Duodenal mucosa (tissue), 2 donors: ENCODE measurements at regions not wholly inside any gene's neighbourhood (a gene's known extent, or its start where the extent isn't known, plus 50 kb on each side); places are given as distances from the start of the nearest gene placed in this dataset.

ENCODE experiments used
- H3K27ac ChIP-seq: one replicate; pipeline ENCODE4 v1.7.0; 2013; ENCODE audit warnings: low read depth, low read length
- H3K27me3 ChIP-seq, 2 donors: one replicate each; pipeline ENCODE4 v1.7.0; 2013; ENCODE audit warnings: low read length in 2 of 2, control low read depth in 1 of 2; ENCODE audit not compliant: insufficient read depth in 2 of 2, control insufficient read depth in 1 of 2
- H3K36me3 ChIP-seq, 2 donors: one replicate each; pipeline ENCODE4 v1.7.0; 2013; ENCODE audit warnings: low read length in 2 of 2, control low read depth in 1 of 2; ENCODE audit not compliant: insufficient read depth in 2 of 2, control insufficient read depth in 1 of 2
- H3K4me1 ChIP-seq, 2 donors: one replicate each; pipeline ENCODE4 v1.7.0; 2013; ENCODE audit warnings: low read length in 2 of 2, control low read depth in 1 of 2; ENCODE audit not compliant: insufficient read depth in 2 of 2, control insufficient read depth in 1 of 2
- H3K4me3 ChIP-seq, 2 donors: one replicate each; pipeline ENCODE4 v1.7.0; 2013; ENCODE audit warnings: low read length in 2 of 2, low read depth in 1 of 2
- H3K9ac ChIP-seq, 2 donors: one replicate each; pipeline ENCODE4 v1.7.0; 2013; ENCODE audit warnings: low read length in 2 of 2, low read depth in 1 of 2
- H3K9me3 ChIP-seq, 2 donors: one replicate each; pipeline ENCODE4 v1.7.0; 2013; ENCODE audit warnings: low read length in 2 of 2, control low read depth in 1 of 2; ENCODE audit not compliant: control insufficient read depth in 1 of 2

- H3K9me3 ChIP-seq, result no peaks in the 10 kb centered on the region
- H3K4me1 ChIP-seq, result no peaks in the 10 kb centered on the region
- H3K27ac ChIP-seq, result no peak overlapping the region
- no peaks in the 10 kb centered on the region for H3K27me3 ChIP-seq
- no peak overlapping the region for H3K9ac ChIP-seq
- H3K4me3 ChIP-seq, result no peak overlapping the region
- no peaks in the 10 kb centered on the region for H3K36me3 ChIP-seq
Measured at GRCh38 chr7:47037607-47038006, 544.3 kb downstream of the TNS3 start.

GRCh38 chr7:47036909-47037308 lies 545.0 kb downstream of the TNS3 start:
- H3K27ac ChIP-seq, result no peak overlapping the region
- H3K27me3 ChIP-seq, result no peaks in the 10 kb centered on the region
- no peaks in the 10 kb centered on the region for H3K9me3 ChIP-seq
- H3K36me3 ChIP-seq, result no peaks in the 10 kb centered on the region
- no peak overlapping the region for H3K4me3 ChIP-seq
- no peak overlapping the region for H3K9ac ChIP-seq
- no peaks in the 10 kb centered on the region for H3K4me1 ChIP-seq

DNA sequence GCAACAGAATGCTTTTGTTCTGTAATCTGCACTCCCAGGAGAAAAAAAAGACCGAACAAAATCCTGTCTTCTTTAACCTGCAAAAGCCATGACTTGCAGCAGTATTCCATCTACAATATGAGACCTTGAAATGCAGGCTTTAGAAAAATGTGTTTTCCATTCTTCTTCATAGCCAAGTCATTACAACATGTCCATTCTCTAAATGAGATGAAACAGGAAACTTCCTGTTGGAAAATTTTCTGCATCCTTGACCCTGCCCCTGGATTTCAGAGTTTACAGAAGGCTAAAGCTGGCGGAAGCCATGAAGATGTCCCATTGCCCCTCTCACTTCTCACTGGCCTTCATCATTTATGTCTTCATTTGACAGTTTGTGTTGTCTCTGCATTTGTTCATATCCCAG lies 546.4 kb downstream of the TNS3 start:
- Histone ChIP-seq H3K27me3 (no peaks in the 10 kb centered on the region), H3K4me3 (no peak overlapping the region), H3K36me3 (no peaks in the 10 kb centered on the region), H3K4me1 (no peaks in the 10 kb centered on the region), H3K27ac (no peak overlapping the region), H3K9me3 (no peaks in the 10 kb centered on the region), H3K9ac (no peak overlapping the region)

GRCh38 chr7:47034180-47034579 lies 547.7 kb downstream of the TNS3 start:
- H3K27me3 ChIP-seq, result no peaks in the 10 kb centered on the region
- H3K9me3 ChIP-seq, result no peaks in the 10 kb centered on the region
- no peaks in the 10 kb centered on the region for H3K36me3 ChIP-seq
- no peak overlapping the region for H3K4me3 ChIP-seq
- H3K9ac ChIP-seq, result no peak overlapping the region
- H3K4me1 ChIP-seq, result no peaks in the 10 kb centered on the region
- H3K27ac ChIP-seq, result no peak overlapping the region

DNA sequence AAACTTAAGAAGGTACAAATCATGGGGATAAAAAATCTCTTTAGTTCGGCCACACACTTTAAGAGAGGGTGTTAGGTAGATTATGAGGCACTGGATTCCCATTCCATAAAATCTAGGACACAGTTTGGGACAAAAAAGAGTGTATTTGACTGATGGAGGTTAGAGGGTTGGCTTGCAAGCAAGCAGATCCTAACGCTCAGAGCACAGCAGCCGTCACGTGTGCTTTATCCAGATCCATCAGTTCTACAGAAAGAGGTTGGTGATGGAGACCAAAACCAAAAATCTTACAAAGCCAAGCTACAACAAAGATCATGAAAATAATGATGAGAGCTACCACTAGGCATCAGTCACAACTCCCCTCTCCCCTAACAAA lies 549.4 kb downstream of the TNS3 start:
- Histone ChIP-seq H3K27me3 (no peaks in the 10 kb centered on the region), H3K36me3 (no peaks in the 10 kb centered on the region), H3K9ac (no peak overlapping the region), H3K4me3 (no peak overlapping the region), H3K9me3 (no peaks in the 10 kb centered on the region), H3K27ac (no peak overlapping the region), H3K4me1 (no peaks in the 10 kb centered on the region)

DNA sequence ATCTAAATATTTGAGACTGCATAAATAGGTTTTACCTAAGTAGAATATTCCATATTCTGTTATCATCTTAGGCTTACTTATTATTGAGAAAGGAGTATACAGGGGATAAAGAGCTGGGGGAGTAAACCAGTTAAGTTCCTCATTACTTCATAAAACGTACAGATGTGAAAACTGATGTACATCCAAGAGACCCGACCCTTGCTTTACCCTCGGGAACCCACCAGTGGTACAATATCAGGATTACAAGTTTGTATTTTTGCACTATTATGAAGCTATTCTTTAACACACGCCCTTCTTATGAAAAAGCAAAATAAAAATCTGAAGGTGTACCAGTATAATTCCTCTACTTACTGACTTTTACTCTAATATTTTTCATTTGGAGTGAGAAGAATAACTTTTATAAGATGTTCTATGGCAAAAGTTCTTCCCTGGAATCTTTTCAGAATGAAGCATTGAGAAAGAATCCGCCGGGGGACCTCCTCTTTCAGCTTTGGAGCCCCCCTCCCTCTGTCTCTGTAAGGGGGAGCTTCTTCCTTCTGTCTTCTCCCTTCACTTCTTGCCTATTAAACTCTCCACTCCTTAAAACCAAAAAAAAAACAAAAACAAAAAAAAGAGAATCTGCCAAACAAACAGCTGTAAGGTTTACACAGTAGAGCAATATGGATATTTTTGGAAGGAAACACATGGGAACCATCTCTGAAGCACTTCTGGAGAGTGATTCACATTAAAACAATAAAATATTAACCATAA lies 550.0 kb downstream of the TNS3 start:
- Histone ChIP-seq H3K9ac (no peak overlapping the region), H3K27me3 (no peaks in the 10 kb centered on the region), H3K4me3 (no peak overlapping the region), H3K4me1 (no peaks in the 10 kb centered on the region), H3K9me3 (no peaks in the 10 kb centered on the region), H3K27ac (no peak overlapping the region), H3K36me3 (no peaks in the 10 kb centered on the region)

DNA sequence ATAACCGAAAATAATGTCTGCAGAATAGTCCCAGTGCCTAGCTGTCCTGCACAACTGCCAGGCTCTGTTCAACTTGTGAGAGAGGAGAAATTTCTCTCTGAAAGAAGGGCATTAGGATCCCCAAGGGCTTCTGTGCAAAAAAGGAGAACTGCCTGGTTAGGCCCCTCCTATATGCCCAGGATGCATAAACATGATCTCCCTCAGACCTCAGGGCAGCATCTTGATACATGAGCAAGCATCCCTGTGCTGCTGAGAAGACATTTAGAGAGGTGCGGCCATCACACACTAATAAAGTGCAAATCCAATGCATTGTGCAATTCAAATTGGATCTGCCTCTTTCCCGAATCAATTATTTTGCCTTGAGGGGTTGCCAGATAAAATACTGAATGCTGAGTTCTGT lies 553.6 kb downstream of the TNS3 start:
- Histone ChIP-seq H3K4me3 (no peak overlapping the region), H3K27ac (no peak overlapping the region), H3K27me3 (no peaks in the 10 kb centered on the region), H3K9me3 (no peaks in the 10 kb centered on the region), H3K36me3 (no peaks in the 10 kb centered on the region), H3K9ac (no peak overlapping the region), H3K4me1 (no peaks in the 10 kb centered on the region)

DNA sequence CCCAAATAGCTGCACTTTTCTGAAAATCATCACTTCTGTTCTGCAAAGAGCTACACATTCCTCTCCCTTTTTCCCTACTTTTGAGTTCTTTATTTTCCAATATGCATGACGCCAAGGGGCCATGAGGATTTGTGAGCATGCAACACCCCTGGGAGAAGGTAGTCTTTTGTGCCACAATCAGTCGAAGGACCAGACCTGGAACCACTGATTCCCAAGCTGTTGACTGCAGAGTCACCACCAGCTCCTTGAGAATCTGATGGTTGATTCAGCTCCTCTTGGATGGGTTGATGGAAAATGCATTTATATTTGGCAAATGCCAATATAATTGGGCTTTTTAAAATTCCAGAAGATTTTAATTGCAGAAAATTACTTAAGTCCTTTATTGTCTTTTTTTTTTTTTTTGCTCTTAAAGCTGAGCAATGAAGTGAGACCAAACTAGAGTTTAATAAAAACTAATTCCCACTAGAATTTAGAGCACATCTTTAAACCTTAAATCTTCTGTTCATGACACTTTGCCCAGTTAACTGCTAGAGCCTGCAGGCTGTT lies 554.1 kb downstream of the TNS3 start:
- no peaks in the 10 kb centered on the region for H3K9me3 ChIP-seq
- no peak overlapping the region for H3K27ac ChIP-seq
- no peaks in the 10 kb centered on the region for H3K36me3 ChIP-seq
- no peak overlapping the region for H3K4me3 ChIP-seq
- no peaks in the 10 kb centered on the region for H3K27me3 ChIP-seq
- no peak overlapping the region for H3K9ac ChIP-seq
- no peaks in the 10 kb centered on the region for H3K4me1 ChIP-seq

DNA sequence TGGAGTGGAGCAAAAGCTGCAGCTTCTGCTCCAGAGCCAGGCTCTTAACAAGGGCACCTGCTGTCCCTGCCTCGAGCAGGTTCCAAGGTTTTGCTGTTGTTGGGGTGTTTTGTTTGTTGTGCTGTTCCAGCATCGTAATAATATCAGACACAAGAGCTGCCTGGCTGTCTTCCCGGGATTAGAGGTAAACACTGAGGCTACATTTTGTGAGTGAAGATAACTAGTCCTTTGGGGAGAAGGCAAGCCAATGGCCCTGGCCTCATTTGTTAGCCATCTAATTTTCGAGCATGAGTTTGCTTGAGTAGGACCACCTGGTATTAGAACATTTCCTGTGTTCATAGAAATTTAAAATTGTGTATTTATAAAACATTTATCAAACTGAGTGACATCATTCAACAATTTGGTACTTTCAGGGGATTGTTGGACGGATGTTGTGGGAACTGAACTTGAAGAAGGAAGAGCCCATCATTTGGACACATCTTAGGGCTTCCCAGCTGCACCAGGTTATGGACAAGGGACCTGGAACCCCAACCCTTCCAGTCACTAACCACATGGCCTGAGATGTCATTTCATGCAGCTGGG lies 555.0 kb downstream of the TNS3 start:
- Histone ChIP-seq H3K27ac (no peak overlapping the region), H3K9ac (no peak overlapping the region), H3K27me3 (no peaks in the 10 kb centered on the region), H3K4me1 (no peaks in the 10 kb centered on the region), H3K36me3 (no peaks in the 10 kb centered on the region), H3K9me3 (no peaks in the 10 kb centered on the region), H3K4me3 (no peak overlapping the region)

GRCh38 chr7:47024991-47025390 lies 556.9 kb downstream of the TNS3 start:
- Histone ChIP-seq H3K4me3 (no peak overlapping the region), H3K4me1 (no peaks in the 10 kb centered on the region), H3K36me3 (no peaks in the 10 kb centered on the region), H3K9me3 (no peaks in the 10 kb centered on the region), H3K9ac (no peak overlapping the region), H3K27ac (no peak overlapping the region), H3K27me3 (no peaks in the 10 kb centered on the region)
